ENCODE measurements at regions not wholly inside any gene's neighbourhood (a gene's known extent, or its start where the extent isn't known, plus 50 kb on each side); places are given as distances from the start of the nearest gene placed in this dataset.
"Not testable (repeated sequence)": the region's sequence is repeated elsewhere in the genome, so short reads cannot be mapped to it uniquely, and the experiment has no call there.

- Mint-ChIP-seq H3K36me3 (no peaks in the 10 kb centered on the region), H3K4me1 (no peaks in the 10 kb centered on the region), H3K27ac (no peak overlapping the region), H3K9me3 (peaks cover 0 to 27% (median 10%) of the 10 kb centered on the region in 9 donors), H3K4me3 (no peak overlapping the region), H3K27me3 (no peaks in the 10 kb centered on the region)
- ATAC-seq: no peak
- POLR2A ChIA-PET: no interaction called here
- DNase-seq: no peak
Observed at GRCh38 chr5:166719991-166720390, 1571.5 kb upstream of the WWC1 start.

- no peak for ATAC-seq
- H3K27me3 Mint-ChIP-seq: no peaks in the 10 kb centered on the region
- POLR2A ChIA-PET: no interaction called here
Observed at GRCh38 chr5:166722939-166723338, 1568.5 kb upstream of the WWC1 start.

GRCh38 chr5:166724284-166724683 is 1567.2 kb upstream of the WWC1 start:
- Mint-ChIP-seq H3K9me3 (peaks cover 0 to 18% (median 4%) of the 10 kb centered on the region in 9 donors), H3K27ac (no peak overlapping the region), H3K4me3 (no peak overlapping the region), H3K36me3 (no peaks in the 10 kb centered on the region), H3K4me1 (no peaks in the 10 kb centered on the region), H3K27me3 (no peaks in the 10 kb centered on the region)
- no peak for ATAC-seq
- DNase-seq: no peak
- POLR2A ChIA-PET: no interaction called here

More at GRCh38 chr5:166722939-166723338, 1568.5 kb upstream of the WWC1 start:
- no peak for DNase-seq
- no peak overlapping the region for H3K4me3 Mint-ChIP-seq
- H3K9me3 Mint-ChIP-seq: peaks cover 0 to 22% (median 8%) of the 10 kb centered on the region in 9 donors
- no peaks in the 10 kb centered on the region for H3K36me3 Mint-ChIP-seq
- H3K27ac Mint-ChIP-seq: no peak overlapping the region
- H3K4me1 Mint-ChIP-seq: no peaks in the 10 kb centered on the region

GRCh38 chr5:166725593-166725992 is 1565.9 kb upstream of the WWC1 start:
- Mint-ChIP-seq H3K4me1 (no peaks in the 10 kb centered on the region), H3K36me3 (no peaks in the 10 kb centered on the region), H3K4me3 (no peak overlapping the region), H3K9me3 (peaks cover 0 to 17% (median 4%) of the 10 kb centered on the region in 9 donors), H3K27me3 (no peaks in the 10 kb centered on the region), H3K27ac (no peak overlapping the region)
- POLR2A ChIA-PET: no interaction called here
- ATAC-seq: no peak
- no peak for DNase-seq

GRCh38 chr5:166726406-166726805 is 1565.0 kb upstream of the WWC1 start:
- Mint-ChIP-seq H3K9me3 (peaks cover 0 to 10% (median 0%) of the 10 kb centered on the region in 9 donors), H3K4me1 (no peaks in the 10 kb centered on the region), H3K27me3 (no peaks in the 10 kb centered on the region), H3K27ac (no peak overlapping the region), H3K4me3 (no peak overlapping the region), H3K36me3 (no peaks in the 10 kb centered on the region)
- POLR2A ChIA-PET: no interaction called here
- DNase-seq: no peak
- ATAC-seq: no peak

- not testable (repeated sequence) for H3K27me3 Mint-ChIP-seq
Observed at GRCh38 chr5:166742951-166743350, 1548.5 kb upstream of the WWC1 start.

GRCh38 chr5:166746506-166746905 is 1544.9 kb upstream of the WWC1 start:
- no peaks in the 10 kb centered on the region for H3K27me3 Mint-ChIP-seq
- H3K4me3 Mint-ChIP-seq: no peak overlapping the region
- H3K9me3 Mint-ChIP-seq: peaks cover 3 to 37% (median 11%) of the 10 kb centered on the region in 9 donors
- DNase-seq (no peak), ATAC-seq (no peak)
- H3K4me1 Mint-ChIP-seq: no peaks in the 10 kb centered on the region
- no peak overlapping the region for H3K27ac Mint-ChIP-seq
- POLR2A ChIA-PET: no interaction called here
- H3K36me3 Mint-ChIP-seq: no peaks in the 10 kb centered on the region

More at GRCh38 chr5:166742951-166743350, 1548.5 kb upstream of the WWC1 start:
- POLR2A ChIA-PET, H3K4me1 Mint-ChIP-seq, ATAC-seq, H3K36me3 Mint-ChIP-seq, H3K27ac Mint-ChIP-seq, DNase-seq, H3K4me3 Mint-ChIP-seq: not testable (repeated sequence)
- peaks cover 3 to 42% (median 16%) of the 10 kb centered on the region in 9 donors for H3K9me3 Mint-ChIP-seq

GRCh38 chr5:166750376-166750775 is 1541.1 kb upstream of the WWC1 start:
- DNase-seq (no peak), ATAC-seq (no peak)
- no peaks in the 10 kb centered on the region for H3K4me1 Mint-ChIP-seq
- H3K9me3 Mint-ChIP-seq: peaks cover 0 to 21% (median 8%) of the 10 kb centered on the region in 9 donors
- POLR2A ChIA-PET: no interaction called here
- H3K36me3 Mint-ChIP-seq: no peaks in the 10 kb centered on the region
- no peak overlapping the region for H3K27ac Mint-ChIP-seq
- no peak overlapping the region for H3K4me3 Mint-ChIP-seq
- H3K27me3 Mint-ChIP-seq: no peaks in the 10 kb centered on the region

GRCh38 chr5:166758151-166758550 is 1533.3 kb upstream of the WWC1 start:
- no peak for ATAC-seq
- Mint-ChIP-seq H3K9me3 (peaks cover 0 to 28% (median 10%) of the 10 kb centered on the region in 9 donors), H3K4me1 (no peaks in the 10 kb centered on the region), H3K27ac (no peak overlapping the region), H3K27me3 (no peaks in the 10 kb centered on the region), H3K36me3 (no peaks in the 10 kb centered on the region), H3K4me3 (no peak overlapping the region)
- POLR2A ChIA-PET: no interaction called here
- DNase-seq: no peak

GRCh38 chr5:166767858-166768257 is 1523.6 kb upstream of the WWC1 start:
- DNase-seq (no peak), ATAC-seq (no peak)
- H3K9me3 Mint-ChIP-seq: peaks cover 3 to 30% (median 14%) of the 10 kb centered on the region in 9 donors
- H3K4me1 Mint-ChIP-seq: no peaks in the 10 kb centered on the region
- H3K36me3 Mint-ChIP-seq: no peaks in the 10 kb centered on the region
- no peak overlapping the region for H3K4me3 Mint-ChIP-seq
- H3K27ac Mint-ChIP-seq: no peak overlapping the region
- POLR2A ChIA-PET: no interaction called here
- no peaks in the 10 kb centered on the region for H3K27me3 Mint-ChIP-seq

- no peak for DNase-seq
Observed at GRCh38 chr5:166768536-166768935, 1522.9 kb upstream of the WWC1 start.

GRCh38 chr5:166772770-166773169 is 1518.7 kb upstream of the WWC1 start:
- ATAC-seq: no peak
- Mint-ChIP-seq H3K9me3 (peaks cover 5 to 31% (median 13%) of the 10 kb centered on the region in 9 donors), H3K4me3 (no peak overlapping the region), H3K4me1 (no peaks in the 10 kb centered on the region), H3K27me3 (no peaks in the 10 kb centered on the region), H3K27ac (no peak overlapping the region), H3K36me3 (no peaks in the 10 kb centered on the region)
- DNase-seq: no peak
- POLR2A ChIA-PET: no interaction called here

More at GRCh38 chr5:166768536-166768935, 1522.9 kb upstream of the WWC1 start:
- no peak overlapping the region for H3K4me3 Mint-ChIP-seq
- ATAC-seq: no peak
- H3K9me3 Mint-ChIP-seq: peaks cover 3 to 30% (median 14%) of the 10 kb centered on the region in 9 donors
- H3K36me3 Mint-ChIP-seq: no peaks in the 10 kb centered on the region
- no peaks in the 10 kb centered on the region for H3K27me3 Mint-ChIP-seq
- POLR2A ChIA-PET: no interaction called here
- no peak overlapping the region for H3K27ac Mint-ChIP-seq
- no peaks in the 10 kb centered on the region for H3K4me1 Mint-ChIP-seq

GRCh38 chr5:166781737-166782136 is 1509.7 kb upstream of the WWC1 start:
- ATAC-seq (no peak), DNase-seq (no peak)
- POLR2A ChIA-PET: no interaction called here
- H3K27ac Mint-ChIP-seq: no peak overlapping the region
- no peaks in the 10 kb centered on the region for H3K27me3 Mint-ChIP-seq
- peaks cover 0 to 13% (median 2%) of the 10 kb centered on the region in 9 donors for H3K9me3 Mint-ChIP-seq
- H3K36me3 Mint-ChIP-seq: no peaks in the 10 kb centered on the region
- no peak overlapping the region for H3K4me3 Mint-ChIP-seq
- no peaks in the 10 kb centered on the region for H3K4me1 Mint-ChIP-seq

GRCh38 chr5:166784545-166785078 is 1506.8 kb upstream of the WWC1 start:
- DNase-seq (no peak), ATAC-seq (no peak)
- POLR2A ChIA-PET: no interaction called here
- Mint-ChIP-seq H3K4me1 (no peaks in the 10 kb centered on the region), H3K9me3 (peaks cover 0 to 11% (median 6%) of the 10 kb centered on the region in 9 donors), H3K27me3 (no peaks in the 10 kb centered on the region), H3K27ac (no peak overlapping the region), H3K36me3 (no peaks in the 10 kb centered on the region), H3K4me3 (no peak overlapping the region)
